B cell (primary cell): ENCODE measurements at regions not wholly inside any gene's neighbourhood (a gene's known extent, or its start where the extent isn't known, plus 50 kb on each side); places are given as distances from the start of the nearest gene placed in this dataset.

Source experiments
- ATAC-seq: fragments of 200-7000 bp; cut with Tn5 transposase; one replicate; pipeline ENCODE4 v1.10.0; 2021; ENCODE audit warnings: low read depth, mild to moderate bottlenecking, moderate number of reproducible peaks, moderate library complexity
- CTCF ChIA-PET: fragments of 350-600 bp; sonication (Branson Sonifier 250); formaldehyde crosslinking; loops from one replicate; lab custom pipeline; 2021; ENCODE audit warnings: antibody characterized with exemption, inconsistent platforms; lab: Charles Lee
- POLR2A ChIA-PET: fragments of 350-600 bp; sonication (Branson Sonifier 250); formaldehyde crosslinking; loops from one replicate; lab custom pipeline; 2021; ENCODE audit warnings: antibody characterized with exemption; lab: Charles Lee
- DNase-seq: peaks from one replicate; pipeline ENCODE4 v3.0.0; 2013
- H2AFZ ChIP-seq: 2 replicates; pipeline ENCODE4 v1.6.1; 2012; ENCODE audit warnings: mild to moderate bottlenecking, low read depth, low read length; ENCODE audit not compliant: insufficient read depth, poor library complexity, severe bottlenecking
- H3K27ac ChIP-seq, 2 donors: 1 replicate in 1 of 2; 2 replicates in 1 of 2; pipeline ENCODE4 v1.5.1; 2012 to 2013; ENCODE audit warnings: low read length in 2 of 2, mild to moderate bottlenecking in 2 of 2, moderate library complexity in 1 of 2
- H3K27me3 ChIP-seq, 4 experiments: fragments of 200-600 bp in 1 of 4; sonication (generic) in 1 of 4; replicated peaks in 1 of 4; 1 replicate in 2 of 4; 2 replicates in 2 of 4; pipeline versions ENCODE4 v1.6.1 to v1.7.0; 2013 to 2016; ENCODE audit warnings: low read length in 3 of 4, mild to moderate bottlenecking in 2 of 4, mixed read lengths in 1 of 4, moderate library complexity in 1 of 4; ENCODE audit not compliant: insufficient read depth in 4 of 4, control insufficient read depth in 3 of 4; ENCODE audit errors: control extremely low read depth in 1 of 4
- H3K36me3 ChIP-seq, 2 experiments: replicated peaks in 1 of 2; 1 replicate in 1 of 2; 2 replicates in 1 of 2; pipeline versions ENCODE4 v1.6.1 to v1.7.1; 2013; ENCODE audit warnings: low read length in 1 of 2; ENCODE audit not compliant: insufficient read depth in 2 of 2, control insufficient read depth in 1 of 2; ENCODE audit errors: control extremely low read depth in 1 of 2, extremely low read depth in 1 of 2
- H3K4me1 ChIP-seq, 2 donors: fragments of 200-600 bp in 1 of 2; sonication (generic) in 1 of 2; 1 replicate in 1 of 2; 2 replicates in 1 of 2; pipeline versions ENCODE4 v1.5.1 to v1.6.1; 2013 to 2017; ENCODE audit warnings: low read length in 2 of 2; ENCODE audit not compliant: control insufficient read depth in 2 of 2, insufficient read depth in 2 of 2
- H3K4me2 ChIP-seq: replicated peaks from 2 replicates; pipeline ENCODE3; 2012; ENCODE audit warnings: mild to moderate bottlenecking, low read depth, low read length; ENCODE audit not compliant: poor library complexity, severe bottlenecking
- H3K4me3 ChIP-seq, 5 experiments: fragments of 200-600 bp in 1 of 5; sonication (generic) in 1 of 5; 1 replicate in 3 of 5; 2 replicates in 2 of 5; pipeline versions ENCODE4 v1.5.1 to v1.7.0; 2011 to 2016; ENCODE audit warnings: low read length in 4 of 5, mild to moderate bottlenecking in 4 of 5, low read depth in 2 of 5, control low read depth in 1 of 5, moderate library complexity in 1 of 5; ENCODE audit not compliant: insufficient read depth in 1 of 5; ENCODE audit errors: control extremely low read depth in 1 of 5, extremely low read depth in 1 of 5
- H3K79me2 ChIP-seq: fragments of 200-600 bp; sonication (generic); one replicate; pipeline ENCODE4 v1.6.0; 2016; ENCODE audit warnings: low read length; ENCODE audit not compliant: control insufficient read depth, insufficient read depth
- H3K9ac ChIP-seq: fragments of 200-600 bp; sonication (generic); 2 replicates; pipeline ENCODE4 v1.6.1; 2017; ENCODE audit warnings: mild to moderate bottlenecking, low read length, moderate library complexity
- H3K9me3 ChIP-seq, 3 donors: one replicate each; pipeline versions ENCODE4 v1.6.1 to v1.7.1; 2013; ENCODE audit warnings: low read length in 2 of 3; ENCODE audit not compliant: control insufficient read depth in 2 of 3, insufficient read depth in 1 of 3; ENCODE audit errors: control extremely low read depth in 1 of 3
- H4K20me1 ChIP-seq: 2 replicates; pipeline ENCODE4 v1.6.0; 2012; ENCODE audit warnings: mild to moderate bottlenecking, low read length; ENCODE audit not compliant: insufficient read depth, control insufficient read depth, poor library complexity, severe bottlenecking
- H3K27ac Mint-ChIP-seq: one replicate; pipeline ENCODE4 v1.8.0; 2021; ENCODE audit warnings: mixed read lengths
- H3K27me3 Mint-ChIP-seq: one replicate; pipeline ENCODE4 v1.8.0; 2021; ENCODE audit warnings: mixed read lengths
- H3K4me1 Mint-ChIP-seq: one replicate; pipeline ENCODE4 v1.8.0; 2021; ENCODE audit warnings: mixed read lengths
- H3K4me3 Mint-ChIP-seq: one replicate; pipeline ENCODE4 v1.8.0; 2021; ENCODE audit warnings: mixed read lengths
- H3K9me3 Mint-ChIP-seq: one replicate; pipeline ENCODE4 v1.8.0; 2022; ENCODE audit warnings: mixed read lengths; ENCODE audit not compliant: insufficient read depth
- EZH2 ChIP-seq: IDR thresholded peaks from 2 replicates; pipeline ENCODE4 v1.6.1; 2012; ENCODE audit warnings: borderline replicate concordance, low read depth, mild to moderate bottlenecking, moderate library complexity, low read length; ENCODE audit not compliant: insufficient read depth, poor library complexity, severe bottlenecking
- WGBS: methylation state at CpG from one replicate; pipeline ENCODE4 v1.1.5; 2013; ENCODE audit warnings: missing lambda C conversion rate; ENCODE audit not compliant: insufficient coverage; 5-methylcytosine and 5-hydroxymethylcytosine counted together
- intact Hi-C: fragments of 100-400 bp; cut with micrococcal nuclease; formaldehyde crosslinking; loops from one replicate; pipeline ENCODE4 v1.10.0; 2022
- TF ChIP-seq, protein P1 (sequence below): fragments of 200-600 bp; IDR thresholded peaks from one replicate; pipeline ENCODE4 v1.8.0; 2022; ENCODE audit warnings: antibody characterized with exemption, mild to moderate bottlenecking

DNA sequence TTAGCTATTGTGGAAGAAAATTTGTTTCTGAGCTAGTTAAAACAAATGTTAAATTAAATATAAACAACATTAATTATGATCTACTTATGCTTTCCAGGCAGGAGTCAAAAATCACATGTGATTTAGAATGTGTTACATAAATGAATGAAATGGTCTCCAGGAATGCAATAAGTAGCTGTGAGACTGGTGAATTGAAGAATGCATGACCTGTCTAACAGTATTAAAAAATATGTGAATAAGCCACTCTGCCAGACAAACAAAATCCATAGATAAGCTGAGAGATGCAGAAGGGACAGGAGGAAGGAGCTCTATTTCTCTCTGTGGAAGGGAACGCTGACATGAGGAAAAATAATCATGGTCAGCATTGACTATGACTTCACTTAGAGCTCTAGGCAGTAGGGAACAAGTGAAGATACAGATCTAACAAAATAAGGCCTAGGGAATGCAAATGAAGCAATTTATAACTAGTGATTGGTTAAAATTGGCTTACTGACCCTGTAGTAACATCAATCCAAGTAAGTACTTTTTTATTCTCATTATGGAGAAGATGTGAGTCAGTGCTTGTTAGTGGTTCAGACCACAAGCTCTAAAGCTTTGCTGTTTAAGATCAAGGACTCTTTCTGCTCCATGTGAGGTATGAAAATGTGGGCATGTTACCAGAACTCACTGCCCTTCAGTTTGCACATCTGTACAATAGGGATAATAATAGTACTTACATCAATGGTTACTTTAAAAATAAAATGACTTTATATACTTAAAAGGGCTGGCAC is 432.6 kb downstream of the MMUT start:
- Histone ChIP-seq H3K36me3 (no peaks in the 10 kb centered on the region), H3K27me3 (no peaks in the 10 kb centered on the region), H2AFZ (no peak overlapping the region), H3K79me2 (no peaks in the 10 kb centered on the region), H3K4me1 (no peaks in the 10 kb centered on the region), H3K4me2 (no peak overlapping the region), H3K27ac (no peak overlapping the region), H3K9me3 (peaks cover 0 to 7% (median 2%) of the 10 kb centered on the region in 3 donors), H3K4me3 (no peak overlapping the region), H4K20me1 (no peaks in the 10 kb centered on the region), H3K9ac (no peak overlapping the region)
- TF ChIP-seq, protein P1, sequence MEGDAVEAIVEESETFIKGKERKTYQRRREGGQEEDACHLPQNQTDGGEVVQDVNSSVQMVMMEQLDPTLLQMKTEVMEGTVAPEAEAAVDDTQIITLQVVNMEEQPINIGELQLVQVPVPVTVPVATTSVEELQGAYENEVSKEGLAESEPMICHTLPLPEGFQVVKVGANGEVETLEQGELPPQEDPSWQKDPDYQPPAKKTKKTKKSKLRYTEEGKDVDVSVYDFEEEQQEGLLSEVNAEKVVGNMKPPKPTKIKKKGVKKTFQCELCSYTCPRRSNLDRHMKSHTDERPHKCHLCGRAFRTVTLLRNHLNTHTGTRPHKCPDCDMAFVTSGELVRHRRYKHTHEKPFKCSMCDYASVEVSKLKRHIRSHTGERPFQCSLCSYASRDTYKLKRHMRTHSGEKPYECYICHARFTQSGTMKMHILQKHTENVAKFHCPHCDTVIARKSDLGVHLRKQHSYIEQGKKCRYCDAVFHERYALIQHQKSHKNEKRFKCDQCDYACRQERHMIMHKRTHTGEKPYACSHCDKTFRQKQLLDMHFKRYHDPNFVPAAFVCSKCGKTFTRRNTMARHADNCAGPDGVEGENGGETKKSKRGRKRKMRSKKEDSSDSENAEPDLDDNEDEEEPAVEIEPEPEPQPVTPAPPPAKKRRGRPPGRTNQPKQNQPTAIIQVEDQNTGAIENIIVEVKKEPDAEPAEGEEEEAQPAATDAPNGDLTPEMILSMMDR, result no peak
- no peak for TF ChIP-seq EZH2
- 100% methylated on average over 1 of the region's 1 CpG for WGBS
- Mint-ChIP-seq H3K27me3 (no peaks in the 10 kb centered on the region), H3K27ac (no peak overlapping the region), H3K4me1 (no peaks in the 10 kb centered on the region), H3K4me3 (no peak overlapping the region), H3K9me3 (peaks cover 2% of the 10 kb centered on the region)
- POLR2A ChIA-PET, result no interaction called here
- CTCF ChIA-PET, result no interaction called here
- DNase-seq, result no peak
- no peak for ATAC-seq
- intact Hi-C loops, result no loop called here

DNA sequence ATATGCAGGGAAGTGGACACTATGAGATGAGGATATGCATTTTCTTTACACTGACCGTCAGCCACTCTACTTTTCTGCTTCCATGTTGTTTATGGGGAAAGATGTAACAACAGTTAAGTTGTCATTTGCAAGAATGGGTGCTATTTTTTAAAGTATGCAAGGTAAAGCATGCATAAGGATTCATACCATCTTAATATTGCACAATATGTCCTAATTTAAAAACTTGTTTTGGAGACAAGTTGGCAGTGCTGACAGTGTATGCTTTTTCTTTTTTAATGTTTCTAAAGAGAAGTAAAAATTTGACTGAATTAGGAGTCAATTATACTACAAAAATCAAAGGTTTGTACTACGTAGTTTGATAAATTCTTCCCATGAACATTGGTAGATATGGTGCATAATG is 435.4 kb downstream of the MMUT start:
- DNase-seq (no peak), ATAC-seq (no peak)
- no peak overlapping the region for H3K27ac Mint-ChIP-seq
- H2AFZ ChIP-seq, result no peak overlapping the region
- no peaks in the 10 kb centered on the region for H3K4me1 ChIP-seq
- no peak overlapping the region for H3K4me3 Mint-ChIP-seq
- ChIA-PET POLR2A (no interaction called here), CTCF (no interaction called here)
- no peaks in the 10 kb centered on the region for H3K27me3 Mint-ChIP-seq
- no peak overlapping the region for H3K9ac ChIP-seq
- H3K9me3 ChIP-seq, result peaks cover 0 to 10% (median 2%) of the 10 kb centered on the region in 3 donors
- no peaks in the 10 kb centered on the region for H4K20me1 ChIP-seq
- no peak overlapping the region for H3K4me2 ChIP-seq
- TF ChIP-seq EZH2, result no peak
- TF ChIP-seq, protein P1, result no peak
- H3K36me3 ChIP-seq, result no peaks in the 10 kb centered on the region
- intact Hi-C loops, result no loop called here
- no peaks in the 10 kb centered on the region for H3K27me3 ChIP-seq
- no peak overlapping the region for H3K4me3 ChIP-seq
- no peaks in the 10 kb centered on the region for H3K4me1 Mint-ChIP-seq
- 100% methylated on average over 1 of the region's 2 CpGs for WGBS
- no peak overlapping the region for H3K27ac ChIP-seq
- no peaks in the 10 kb centered on the region for H3K79me2 ChIP-seq
- peaks cover 6% of the 10 kb centered on the region for H3K9me3 Mint-ChIP-seq
